A673 (cell line): ENCODE measurements at regions not wholly inside any gene's neighbourhood (a gene's known extent, or its start where the extent isn't known, plus 50 kb on each side); places are given as distances from the start of the nearest gene placed in this dataset.

Source experiments
- EZH2 ChIP-seq: fragments of 200-600 bp; sonication (generic); IDR thresholded peaks from 2 replicates; pipeline ENCODE4 v1.6.1; 2017; ENCODE audit warnings: borderline replicate concordance, low read depth, mild to moderate bottlenecking, mixed read lengths, antibody characterized with exemption, low read length; ENCODE audit not compliant: poor library complexity, severe bottlenecking
- TF ChIP-seq, protein P1 (sequence below): fragments of 300-800, 200-600 bp; sonication (generic); conservative IDR thresholded peaks from 2 replicates; pipeline ENCODE4 v1.5.1; 2017; ENCODE audit warnings: low read depth, mild to moderate bottlenecking, antibody characterized with exemption, low read length, moderate library complexity, mixed read lengths

DNA sequence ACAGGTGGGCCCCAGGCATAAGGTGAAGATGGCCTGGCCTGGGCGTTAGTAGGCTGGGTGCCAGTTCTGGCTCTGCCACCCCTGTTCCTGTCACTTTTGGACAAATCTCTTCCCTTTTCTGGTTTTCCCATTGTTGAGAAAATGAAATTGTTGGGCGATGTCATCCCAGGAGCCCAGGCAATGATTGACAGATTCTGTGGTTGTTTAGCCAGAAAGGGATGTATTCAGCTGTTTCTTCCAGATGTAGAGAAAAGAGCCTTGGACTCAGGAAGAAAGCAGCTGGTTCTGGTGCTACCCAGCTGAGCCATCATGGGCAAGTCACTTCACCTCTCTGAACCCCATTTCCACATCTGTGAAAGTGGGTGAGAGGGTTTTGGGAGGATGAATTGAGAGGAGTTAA lies 60.1 kb upstream of the MRTFB start:
- TF ChIP-seq, protein P1, sequence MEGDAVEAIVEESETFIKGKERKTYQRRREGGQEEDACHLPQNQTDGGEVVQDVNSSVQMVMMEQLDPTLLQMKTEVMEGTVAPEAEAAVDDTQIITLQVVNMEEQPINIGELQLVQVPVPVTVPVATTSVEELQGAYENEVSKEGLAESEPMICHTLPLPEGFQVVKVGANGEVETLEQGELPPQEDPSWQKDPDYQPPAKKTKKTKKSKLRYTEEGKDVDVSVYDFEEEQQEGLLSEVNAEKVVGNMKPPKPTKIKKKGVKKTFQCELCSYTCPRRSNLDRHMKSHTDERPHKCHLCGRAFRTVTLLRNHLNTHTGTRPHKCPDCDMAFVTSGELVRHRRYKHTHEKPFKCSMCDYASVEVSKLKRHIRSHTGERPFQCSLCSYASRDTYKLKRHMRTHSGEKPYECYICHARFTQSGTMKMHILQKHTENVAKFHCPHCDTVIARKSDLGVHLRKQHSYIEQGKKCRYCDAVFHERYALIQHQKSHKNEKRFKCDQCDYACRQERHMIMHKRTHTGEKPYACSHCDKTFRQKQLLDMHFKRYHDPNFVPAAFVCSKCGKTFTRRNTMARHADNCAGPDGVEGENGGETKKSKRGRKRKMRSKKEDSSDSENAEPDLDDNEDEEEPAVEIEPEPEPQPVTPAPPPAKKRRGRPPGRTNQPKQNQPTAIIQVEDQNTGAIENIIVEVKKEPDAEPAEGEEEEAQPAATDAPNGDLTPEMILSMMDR, result no peak
- TF ChIP-seq EZH2, result no peak
